Hepatocyte (in vitro differentiated cells): ENCODE measurements at regions not wholly inside any gene's neighbourhood (a gene's known extent, or its start where the extent isn't known, plus 50 kb on each side); places are given as distances from the start of the nearest gene placed in this dataset.

Experiments used
- DNase-seq: peaks from one replicate; pipeline ENCODE4 v3.0.0-alpha.2; 2016; ENCODE audit warnings: low spot score
- H2AFZ ChIP-seq: fragments of 200-600 bp; sonication (generic); 2 replicates; pipeline ENCODE4 v1.6.0; 2016; ENCODE audit warnings: antibody characterized with exemption, mild to moderate bottlenecking
- H3K27ac ChIP-seq: fragments of 200-600 bp; sonication (generic); 2 replicates; pipeline ENCODE4 v1.5.1; 2016; ENCODE audit warnings: mild to moderate bottlenecking
- H3K27me3 ChIP-seq: fragments of 200-600 bp; sonication (generic); 2 replicates; pipeline ENCODE4 v1.6.1; 2016
- H3K36me3 ChIP-seq: fragments of 200-600 bp; sonication (generic); replicated peaks from 2 replicates; pipeline ENCODE4 v1.5.1; 2016; ENCODE audit warnings: low read depth; ENCODE audit not compliant: insufficient read depth
- H3K4me1 ChIP-seq: fragments of 200-600 bp; sonication (generic); 2 replicates; pipeline ENCODE4 v1.5.1; 2016; ENCODE audit warnings: mild to moderate bottlenecking, moderate library complexity; ENCODE audit not compliant: insufficient read depth
- H3K4me2 ChIP-seq: fragments of 200-600 bp; sonication (generic); 2 replicates; pipeline ENCODE4 v1.6.0; 2016
- H3K4me3 ChIP-seq: fragments of 200-600 bp; sonication (generic); 2 replicates; pipeline ENCODE4 v1.5.1; 2016; ENCODE audit warnings: mild to moderate bottlenecking
- H3K79me2 ChIP-seq: fragments of 200-600 bp; sonication (generic); 2 replicates; pipeline ENCODE4 v1.6.0; 2017; ENCODE audit warnings: mild to moderate bottlenecking
- H3K9me2 ChIP-seq: fragments of 200-600 bp; sonication (generic); replicated peaks from 2 replicates; pipeline ENCODE4 v1.6.0; 2017; ENCODE audit warnings: mild to moderate bottlenecking; ENCODE audit not compliant: insufficient read depth
- H3K9me3 ChIP-seq: fragments of 200-600 bp; sonication (generic); 2 replicates; pipeline ENCODE4 v1.5.1; 2016; ENCODE audit warnings: low read depth, mild to moderate bottlenecking
- H4K20me1 ChIP-seq: fragments of 200-600 bp; sonication (generic); 2 replicates; pipeline ENCODE4 v1.6.0; 2016; ENCODE audit warnings: mild to moderate bottlenecking; ENCODE audit not compliant: insufficient read depth, poor library complexity, severe bottlenecking
- CTCF ChIP-seq: fragments of 200-600 bp; sonication (generic); IDR thresholded peaks from 2 replicates; pipeline ENCODE4 v1.5.1; 2016; ENCODE audit warnings: antibody characterized with exemption, mild to moderate bottlenecking; ENCODE audit not compliant: poor library complexity
- EZH2 ChIP-seq: fragments of 200-600 bp; sonication (generic); IDR thresholded peaks from 2 replicates; pipeline ENCODE4 v1.6.1; 2016; ENCODE audit warnings: antibody characterized with exemption, mild to moderate bottlenecking, borderline replicate concordance
- EZH2phosphoT487 ChIP-seq: fragments of 200-600 bp; sonication (generic); IDR thresholded peaks from one replicate; pipeline ENCODE4 v1.6.1; 2018; ENCODE audit warnings: antibody characterized with exemption, mild to moderate bottlenecking, low read depth, moderate library complexity; ENCODE audit not compliant: unreplicated experiment, severe bottlenecking
- WGBS: methylation state at CpG from one replicate; pipeline ENCODE4 v1.1.6; 2016; ENCODE audit warnings: low lambda C conversion rate; ENCODE audit errors: missing lambda C conversion rate; 5-methylcytosine and 5-hydroxymethylcytosine counted together

GRCh38 chr20:53738945-53739798, 145.5 kb upstream of the ZNF217 start:
- Histone ChIP-seq H3K4me1 (peaks cover 63% of the 10 kb centered on the region), H3K79me2 (no peaks in the 10 kb centered on the region), H3K36me3 (no peaks in the 10 kb centered on the region), H3K4me2 (peak overlapping the region; percentile 67), H3K9me3 (no peaks in the 10 kb centered on the region), H3K9me2 (no peaks in the 10 kb centered on the region), H2AFZ (peak overlapping the region; percentile 30), H4K20me1 (no peaks in the 10 kb centered on the region), H3K27me3 (no peaks in the 10 kb centered on the region), H3K4me3 (no peak overlapping the region), H3K27ac (peak overlapping the region; percentile 95)
- peak; percentile 42 for DNase-seq
- TF ChIP-seq CTCF (no peak), EZH2 (no peak), EZH2phosphoT487 (no peak)
- WGBS: 31% methylated on average over 11 of the region's 11 CpGs

- Histone ChIP-seq H3K79me2 (no peaks in the 10 kb centered on the region), H3K4me2 (peak overlapping the region; percentile 67), H4K20me1 (no peaks in the 10 kb centered on the region), H3K27ac (peak overlapping the region; percentile 95), H2AFZ (peak overlapping the region; percentile 3), H3K36me3 (no peaks in the 10 kb centered on the region), H3K27me3 (no peaks in the 10 kb centered on the region), H3K9me2 (no peaks in the 10 kb centered on the region), H3K4me3 (no peak overlapping the region), H3K9me3 (no peaks in the 10 kb centered on the region), H3K4me1 (peaks cover 63% of the 10 kb centered on the region)
- WGBS: 10% methylated on average over 26 of the region's 26 CpGs
- peak; percentile 92 for DNase-seq
- TF ChIP-seq EZH2phosphoT487 (no peak), CTCF (no peak), EZH2 (no peak)
These were observed 144.7 kb upstream of the ZNF217 start for GRCh38 chr20:53738039-53738944.

- Histone ChIP-seq H3K36me3 (no peaks in the 10 kb centered on the region), H3K4me1 (peaks cover 63% of the 10 kb centered on the region), H3K27ac (peak overlapping the region; percentile 95), H2AFZ (peak overlapping the region; percentile 3), H3K4me3 (no peak overlapping the region), H4K20me1 (no peaks in the 10 kb centered on the region), H3K4me2 (peak overlapping the region; percentile 67), H3K9me2 (no peaks in the 10 kb centered on the region), H3K27me3 (no peaks in the 10 kb centered on the region), H3K79me2 (no peaks in the 10 kb centered on the region), H3K9me3 (no peaks in the 10 kb centered on the region)
- WGBS: 28% methylated on average over 8 of the region's 8 CpGs
- TF ChIP-seq EZH2phosphoT487 (no peak), EZH2 (no peak), CTCF (no peak)
- no peak for DNase-seq
These were observed 143.9 kb upstream of the ZNF217 start for GRCh38 chr20:53737396-53738038.
